ENCODE measurements at regions not wholly inside any gene's neighbourhood (a gene's known extent, or its start where the extent isn't known, plus 50 kb on each side); places are given as distances from the start of the nearest gene placed in this dataset.
A peak's percentile ranks its signal among the peaks of the same experiment; 100 is the strongest.

- no peak overlapping the region for H3K27ac ChIP-seq (ENCODE audit: poor library complexity, severe bottlenecking)
- no peaks in the 10 kb centered on the region for H3K9me3 ChIP-seq (ENCODE audit: severe bottlenecking)
- ATAC-seq (ENCODE audit: low read depth) (no peak), DNase-seq (ENCODE audit: low spot score) (no peak)
- H3K4me1 ChIP-seq (ENCODE audit: insufficient read depth, poor library complexity, severe bottlenecking) = peaks cover 13% of the 10 kb centered on the region
- H3K4me3 ChIP-seq (ENCODE audit: severe bottlenecking) = no peak overlapping the region
- TF ChIP-seq CTCF (IDR thresholded peaks at IDR 0.05; ENCODE audit: poor library complexity, severe bottlenecking) = no peak
- no peaks in the 10 kb centered on the region for H3K27me3 ChIP-seq (ENCODE audit: insufficient read depth, poor library complexity, severe bottlenecking)
- no peaks in the 10 kb centered on the region for H3K36me3 ChIP-seq (ENCODE audit: low read depth)
These were observed 1348.3 kb upstream of the CDH9 start for GRCh38 chr5:28386712-28387111.

GRCh38 chr5:28380167-28380566 lies 1341.8 kb upstream of the CDH9 start:
- TF ChIP-seq CTCF (IDR thresholded peaks at IDR 0.05; ENCODE audit: poor library complexity, severe bottlenecking) = no peak
- ATAC-seq (ENCODE audit: low read depth) (peak; percentile 56), DNase-seq (ENCODE audit: low spot score) (no peak)
- Histone ChIP-seq H3K27ac (ENCODE audit: poor library complexity, severe bottlenecking) (no peak overlapping the region), H3K9me3 (ENCODE audit: severe bottlenecking) (no peaks in the 10 kb centered on the region), H3K27me3 (ENCODE audit: insufficient read depth, poor library complexity, severe bottlenecking) (no peaks in the 10 kb centered on the region), H3K36me3 (ENCODE audit: low read depth) (no peaks in the 10 kb centered on the region), H3K4me1 (ENCODE audit: insufficient read depth, poor library complexity, severe bottlenecking) (peaks cover 10% of the 10 kb centered on the region), H3K4me3 (ENCODE audit: severe bottlenecking) (no peak overlapping the region)

GRCh38 chr5:28374492-28374967 lies 1336.1 kb upstream of the CDH9 start:
- peak; percentile 94 for DNase-seq (ENCODE audit: low spot score)
- ATAC-seq (ENCODE audit: low read depth) = peak; percentile 91

GRCh38 chr5:28370896-28371295 lies 1332.5 kb upstream of the CDH9 start:
- Histone ChIP-seq H3K27ac (ENCODE audit: poor library complexity, severe bottlenecking) (no peak overlapping the region), H3K4me1 (ENCODE audit: insufficient read depth, poor library complexity, severe bottlenecking) (peaks cover 21% of the 10 kb centered on the region), H3K9me3 (ENCODE audit: severe bottlenecking) (no peaks in the 10 kb centered on the region), H3K27me3 (ENCODE audit: insufficient read depth, poor library complexity, severe bottlenecking) (no peaks in the 10 kb centered on the region), H3K4me3 (ENCODE audit: severe bottlenecking) (no peak overlapping the region), H3K36me3 (ENCODE audit: low read depth) (no peaks in the 10 kb centered on the region)
- no peak for TF ChIP-seq CTCF (IDR thresholded peaks at IDR 0.05; ENCODE audit: poor library complexity, severe bottlenecking)
- ATAC-seq (ENCODE audit: low read depth) = no peak
- DNase-seq (ENCODE audit: low spot score) = no peak

More at GRCh38 chr5:28374492-28374967, 1336.1 kb upstream of the CDH9 start:
- Histone ChIP-seq H3K36me3 (ENCODE audit: low read depth) (no peaks in the 10 kb centered on the region), H3K9me3 (ENCODE audit: severe bottlenecking) (no peaks in the 10 kb centered on the region), H3K4me3 (ENCODE audit: severe bottlenecking) (no peak overlapping the region), H3K4me1 (ENCODE audit: insufficient read depth, poor library complexity, severe bottlenecking) (peaks cover 21% of the 10 kb centered on the region), H3K27me3 (ENCODE audit: insufficient read depth, poor library complexity, severe bottlenecking) (no peaks in the 10 kb centered on the region), H3K27ac (ENCODE audit: poor library complexity, severe bottlenecking) (peak overlapping the region; percentile 60)
- no peak for TF ChIP-seq CTCF (IDR thresholded peaks at IDR 0.05; ENCODE audit: poor library complexity, severe bottlenecking)

GRCh38 chr5:28369418-28369817 lies 1331.0 kb upstream of the CDH9 start:
- H3K27me3 ChIP-seq (ENCODE audit: insufficient read depth, poor library complexity, severe bottlenecking) = no peaks in the 10 kb centered on the region
- no peak for TF ChIP-seq CTCF (IDR thresholded peaks at IDR 0.05; ENCODE audit: poor library complexity, severe bottlenecking)
- ATAC-seq (ENCODE audit: low read depth) (no peak), DNase-seq (ENCODE audit: low spot score) (no peak)
- peaks cover 8% of the 10 kb centered on the region for H3K4me1 ChIP-seq (ENCODE audit: insufficient read depth, poor library complexity, severe bottlenecking)
- no peak overlapping the region for H3K4me3 ChIP-seq (ENCODE audit: severe bottlenecking)
- no peak overlapping the region for H3K27ac ChIP-seq (ENCODE audit: poor library complexity, severe bottlenecking)
- H3K36me3 ChIP-seq (ENCODE audit: low read depth) = no peaks in the 10 kb centered on the region
- no peaks in the 10 kb centered on the region for H3K9me3 ChIP-seq (ENCODE audit: severe bottlenecking)
